Naive thymus-derived CD8-positive, alpha-beta T cell (primary cell): ENCODE measurements at regions not wholly inside any gene's neighbourhood (a gene's known extent, or its start where the extent isn't known, plus 50 kb on each side); places are given as distances from the start of the nearest gene placed in this dataset.

Experiments used
- ATAC-seq, 2 donors: fragments of 150-1000 bp; cut with Tn5 transposase in 1 of 2; sonication (Bioruptor Pico), chemical (Tn5 transposase) in 1 of 2; 1 replicate in 1 of 2; 2 replicates in 1 of 2; pipeline ENCODE4 v1.10.0; 2021; ENCODE audit warnings: mild to moderate bottlenecking in 2 of 2, moderate library complexity in 2 of 2
- POLR2A ChIA-PET: fragments of 350-600 bp; sonication (Branson Sonifier 250); formaldehyde crosslinking; loops from one replicate; lab custom pipeline; 2021; ENCODE audit warnings: antibody characterized with exemption; lab: Charles Lee
- DNase-seq, 10 donors: peaks; one replicate each; pipeline versions ENCODE4 v3.0.0 to v3.0.0-alpha.2; 2020 to 2022
- H3K27ac Mint-ChIP-seq, 10 donors: one replicate each; pipeline ENCODE4 v1.8.0; 2020 to 2022; ENCODE audit warnings: mild to moderate bottlenecking in 10 of 10, mixed read lengths in 10 of 10, moderate library complexity in 4 of 10, inconsistent platforms in 1 of 10
- H3K27me3 Mint-ChIP-seq, 5 donors: one replicate each; pipeline ENCODE4 v1.8.0; 2021 to 2022; ENCODE audit warnings: mixed read lengths in 5 of 5
- H3K36me3 Mint-ChIP-seq, 3 donors: one replicate each; pipeline ENCODE4 v1.8.0; 2020 to 2022; ENCODE audit warnings: mixed read lengths in 3 of 3, mild to moderate bottlenecking in 2 of 3, inconsistent platforms in 1 of 3
- H3K4me1 Mint-ChIP-seq, 4 donors: one replicate each; pipeline ENCODE4 v1.8.0; 2021 to 2022; ENCODE audit warnings: mixed read lengths in 4 of 4
- H3K4me3 Mint-ChIP-seq, 10 donors: one replicate each; pipeline ENCODE4 v1.8.0; 2020 to 2022; ENCODE audit warnings: mild to moderate bottlenecking in 10 of 10, mixed read lengths in 10 of 10, moderate library complexity in 6 of 10, inconsistent platforms in 1 of 10
- H3K9me3 Mint-ChIP-seq, 9 donors: one replicate each; pipeline ENCODE4 v1.8.0; 2020 to 2022; ENCODE audit warnings: mixed read lengths in 9 of 9, mild to moderate bottlenecking in 3 of 9, inconsistent platforms in 1 of 9, moderate library complexity in 1 of 9

GRCh38 chr12:61891632-61892031 is 368.6 kb upstream of the USP15 start:
- no peak overlapping the region for H3K4me3 Mint-ChIP-seq
- POLR2A ChIA-PET = no interaction called here
- peaks cover 0 to 4% (median 0%) of the 10 kb centered on the region in 9 donors for H3K9me3 Mint-ChIP-seq
- H3K27me3 Mint-ChIP-seq = peaks cover 0 to 9% (median 2%) of the 10 kb centered on the region in 5 donors
- H3K36me3 Mint-ChIP-seq = no peaks in the 10 kb centered on the region
- DNase-seq = no peak
- no peaks in the 10 kb centered on the region for H3K4me1 Mint-ChIP-seq
- no peak for ATAC-seq
- H3K27ac Mint-ChIP-seq = no peak overlapping the region

GRCh38 chr12:61894168-61894567 is 366.0 kb upstream of the USP15 start:
- peaks cover 0 to 7% (median 3%) of the 10 kb centered on the region in 3 donors for H3K36me3 Mint-ChIP-seq
- no peak overlapping the region for H3K27ac Mint-ChIP-seq
- peaks cover 5 to 20% (median 7%) of the 10 kb centered on the region in 9 donors for H3K9me3 Mint-ChIP-seq
- POLR2A ChIA-PET = no interaction called here
- DNase-seq (no peak), ATAC-seq (no peak)
- no peak overlapping the region for H3K4me3 Mint-ChIP-seq
- H3K27me3 Mint-ChIP-seq = peaks cover 0 to 9% (median 2%) of the 10 kb centered on the region in 5 donors
- H3K4me1 Mint-ChIP-seq = no peaks in the 10 kb centered on the region

- H3K36me3 Mint-ChIP-seq = peaks cover 0 to 9% (median 3%) of the 10 kb centered on the region in 3 donors
- no peaks in the 10 kb centered on the region for H3K4me1 Mint-ChIP-seq
- peaks cover 7 to 27% (median 13%) of the 10 kb centered on the region in 9 donors for H3K9me3 Mint-ChIP-seq
- H3K4me3 Mint-ChIP-seq = no peak overlapping the region
- POLR2A ChIA-PET = no interaction called here
- peaks cover 0 to 9% (median 0%) of the 10 kb centered on the region in 5 donors for H3K27me3 Mint-ChIP-seq
- no peak for DNase-seq
- no peak for ATAC-seq
- no peak overlapping the region for H3K27ac Mint-ChIP-seq
These were observed 363.8 kb upstream of the USP15 start for GRCh38 chr12:61896436-61896835.

- Mint-ChIP-seq H3K27me3 (peaks cover 0 to 8% (median 0%) of the 10 kb centered on the region in 5 donors), H3K27ac (no peak overlapping the region), H3K9me3 (peaks cover 7 to 32% (median 17%) of the 10 kb centered on the region in 9 donors), H3K4me1 (no peaks in the 10 kb centered on the region), H3K36me3 (peaks cover 0 to 9% (median 3%) of the 10 kb centered on the region in 3 donors), H3K4me3 (no peak overlapping the region)
- no peak for DNase-seq
- ATAC-seq = no peak
- POLR2A ChIA-PET = no interaction called here
These were observed 357.8 kb upstream of the USP15 start for GRCh38 chr12:61902403-61902802.

- POLR2A ChIA-PET = no interaction called here
- Mint-ChIP-seq H3K36me3 (peaks cover 0 to 5% (median 3%) of the 10 kb centered on the region in 3 donors), H3K27ac (no peak overlapping the region), H3K27me3 (peaks cover 0 to 6% (median 0%) of the 10 kb centered on the region in 5 donors), H3K4me3 (no peak overlapping the region), H3K9me3 (peaks cover 0 to 13% (median 2%) of the 10 kb centered on the region in 9 donors), H3K4me1 (no peaks in the 10 kb centered on the region)
- ATAC-seq (no peak), DNase-seq (no peak)
These were observed 349.1 kb upstream of the USP15 start for GRCh38 chr12:61911113-61911512.

GRCh38 chr12:61915420-61915819 is 344.8 kb upstream of the USP15 start:
- peaks cover 0 to under 1% (median 0%) of the 10 kb centered on the region in 3 donors for H3K36me3 Mint-ChIP-seq
- DNase-seq (no peak), ATAC-seq (no peak)
- H3K4me1 Mint-ChIP-seq = no peaks in the 10 kb centered on the region
- H3K9me3 Mint-ChIP-seq = peaks cover 0 to 5% (median 0%) of the 10 kb centered on the region in 9 donors
- H3K27ac Mint-ChIP-seq = no peak overlapping the region
- POLR2A ChIA-PET = no interaction called here
- peaks cover 0 to 6% (median 1%) of the 10 kb centered on the region in 5 donors for H3K27me3 Mint-ChIP-seq
- no peak overlapping the region for H3K4me3 Mint-ChIP-seq

- H3K27me3 Mint-ChIP-seq = peaks cover 0 to 16% (median 4%) of the 10 kb centered on the region in 5 donors
- peaks cover 0 to 15% (median 11%) of the 10 kb centered on the region in 9 donors for H3K9me3 Mint-ChIP-seq
- ATAC-seq = no peak
- H3K4me1 Mint-ChIP-seq = no peaks in the 10 kb centered on the region
- H3K36me3 Mint-ChIP-seq = peaks cover 0 to 13% (median 0%) of the 10 kb centered on the region in 3 donors
- POLR2A ChIA-PET = no interaction called here
- no peak overlapping the region for H3K27ac Mint-ChIP-seq
- DNase-seq = no peak
- H3K4me3 Mint-ChIP-seq = no peak overlapping the region
These were observed 343.4 kb upstream of the USP15 start for GRCh38 chr12:61916831-61917230.

GRCh38 chr12:61919686-61920085 is 340.5 kb upstream of the USP15 start:
- Mint-ChIP-seq H3K27ac (no peak overlapping the region), H3K27me3 (peaks cover 0 to 22% (median 4%) of the 10 kb centered on the region in 5 donors), H3K4me3 (no peak overlapping the region), H3K9me3 (peaks cover 0 to 29% (median 14%) of the 10 kb centered on the region in 9 donors), H3K36me3 (peaks cover 0 to 24% (median 0%) of the 10 kb centered on the region in 3 donors), H3K4me1 (no peaks in the 10 kb centered on the region)
- ATAC-seq = no peak
- POLR2A ChIA-PET = no interaction called here
- DNase-seq = no peak

GRCh38 chr12:61920230-61920629 is 340.0 kb upstream of the USP15 start:
- H3K27ac Mint-ChIP-seq = no peak overlapping the region
- DNase-seq = no peak
- H3K4me3 Mint-ChIP-seq = no peak overlapping the region
- POLR2A ChIA-PET = no interaction called here
- H3K27me3 Mint-ChIP-seq = peaks cover 0 to 22% (median 4%) of the 10 kb centered on the region in 5 donors
- no peaks in the 10 kb centered on the region for H3K4me1 Mint-ChIP-seq
- peaks cover 0 to 29% (median 0%) of the 10 kb centered on the region in 3 donors for H3K36me3 Mint-ChIP-seq
- no peak for ATAC-seq
- peaks cover 2 to 34% (median 19%) of the 10 kb centered on the region in 9 donors for H3K9me3 Mint-ChIP-seq

GRCh38 chr12:61923152-61923551 is 337.1 kb upstream of the USP15 start:
- Mint-ChIP-seq H3K4me3 (no peak overlapping the region), H3K9me3 (peaks cover 9 to 59% (median 33%) of the 10 kb centered on the region in 9 donors), H3K27ac (no peak overlapping the region), H3K4me1 (no peaks in the 10 kb centered on the region), H3K27me3 (peaks cover 0 to 28% (median 4%) of the 10 kb centered on the region in 5 donors), H3K36me3 (peaks cover 0 to 40% (median 0%) of the 10 kb centered on the region in 3 donors)
- no peak for DNase-seq
- ATAC-seq = no peak
- POLR2A ChIA-PET = no interaction called here

- ATAC-seq (no peak), DNase-seq (no peak)
- no peak overlapping the region for H3K27ac Mint-ChIP-seq
- H3K9me3 Mint-ChIP-seq = peaks cover 0 to 26% (median 6%) of the 10 kb centered on the region in 9 donors
- H3K4me3 Mint-ChIP-seq = no peak overlapping the region
- H3K36me3 Mint-ChIP-seq = peaks cover 0 to 6% (median 0%) of the 10 kb centered on the region in 3 donors
- H3K27me3 Mint-ChIP-seq = peaks cover 0 to 2% (median 0%) of the 10 kb centered on the region in 5 donors
- H3K4me1 Mint-ChIP-seq = no peaks in the 10 kb centered on the region
- POLR2A ChIA-PET = no interaction called here
These were observed 325.6 kb upstream of the USP15 start for GRCh38 chr12:61934564-61934963.

- Mint-ChIP-seq H3K9me3 (peaks cover 0 to 34% (median 6%) of the 10 kb centered on the region in 9 donors), H3K36me3 (peaks cover 0 to 11% (median 0%) of the 10 kb centered on the region in 3 donors)
These were observed 320.2 kb upstream of the USP15 start for GRCh38 chr12:61939977-61940376.

GRCh38 chr12:61956545-61956944 is 303.7 kb upstream of the USP15 start:
- H3K36me3 Mint-ChIP-seq = no peaks in the 10 kb centered on the region
- H3K9me3 Mint-ChIP-seq = peaks cover 0 to 2% (median 0%) of the 10 kb centered on the region in 9 donors
- H3K27me3 Mint-ChIP-seq = no peaks in the 10 kb centered on the region
- H3K27ac Mint-ChIP-seq = no peak overlapping the region
- ATAC-seq = no peak
- no peaks in the 10 kb centered on the region for H3K4me1 Mint-ChIP-seq
- no peak for DNase-seq
- no peak overlapping the region for H3K4me3 Mint-ChIP-seq
- POLR2A ChIA-PET = no interaction called here

More at GRCh38 chr12:61939977-61940376, 320.2 kb upstream of the USP15 start:
- Mint-ChIP-seq H3K27ac (no peak overlapping the region), H3K4me1 (peaks cover 0 to 2% (median 0%) of the 10 kb centered on the region in 4 donors), H3K27me3 (peaks cover 0 to 3% (median 0%) of the 10 kb centered on the region in 5 donors), H3K4me3 (no peak overlapping the region)
- ATAC-seq (no peak), DNase-seq (no peak)
- POLR2A ChIA-PET = no interaction called here

- peaks cover 0 to 10% (median 7%) of the 10 kb centered on the region in 9 donors for H3K9me3 Mint-ChIP-seq
These were observed 285.7 kb upstream of the USP15 start for GRCh38 chr12:61974461-61974860.

More at GRCh38 chr12:61974461-61974860, 285.7 kb upstream of the USP15 start:
- H3K4me1 Mint-ChIP-seq = no peaks in the 10 kb centered on the region
- no peak overlapping the region for H3K4me3 Mint-ChIP-seq
- POLR2A ChIA-PET = no interaction called here
- H3K27me3 Mint-ChIP-seq = peaks cover 0 to 6% (median 2%) of the 10 kb centered on the region in 5 donors
- DNase-seq (no peak), ATAC-seq (no peak)
- H3K27ac Mint-ChIP-seq = no peak overlapping the region
- peaks cover 0 to 7% (median 0%) of the 10 kb centered on the region in 3 donors for H3K36me3 Mint-ChIP-seq
